HCEC 1CT (cell line): ENCODE measurements at regions not wholly inside any gene's neighbourhood (a gene's known extent, or its start where the extent isn't known, plus 50 kb on each side); places are given as distances from the start of the nearest gene placed in this dataset.
A peak's percentile ranks its signal among the peaks of the same experiment; 100 is the strongest.

ENCODE experiments used
- DNase-seq: peaks from one replicate; pipeline ENCODE4 v3.0.0-alpha.2; 2017

GRCh38 chrX:39624166-39624565, 473.6 kb downstream of the BCOR start:
- no peak for DNase-seq

GRCh38 chrX:39625810-39626209, 471.9 kb downstream of the BCOR start:
- no peak for DNase-seq

DNA sequence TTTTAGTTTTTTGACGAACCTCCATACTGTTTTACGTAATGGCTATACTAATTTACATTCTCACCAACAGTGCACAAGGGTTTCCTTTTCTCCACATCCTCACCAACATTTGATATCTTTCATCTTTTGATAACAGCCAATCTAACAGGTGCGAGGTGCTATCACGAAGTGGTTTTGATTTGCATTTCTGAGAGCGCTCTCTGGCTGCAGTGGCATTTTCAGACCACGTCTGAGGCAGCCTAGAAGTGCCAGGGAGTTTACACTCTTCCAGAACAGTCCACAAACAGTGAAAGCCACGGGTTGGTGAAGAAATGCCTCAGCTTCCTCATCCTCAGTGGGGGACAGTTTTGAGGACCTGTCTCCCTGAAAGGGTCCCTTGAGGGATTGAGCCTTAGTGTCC, 471.0 kb downstream of the BCOR start:
- no peak for DNase-seq

DNA sequence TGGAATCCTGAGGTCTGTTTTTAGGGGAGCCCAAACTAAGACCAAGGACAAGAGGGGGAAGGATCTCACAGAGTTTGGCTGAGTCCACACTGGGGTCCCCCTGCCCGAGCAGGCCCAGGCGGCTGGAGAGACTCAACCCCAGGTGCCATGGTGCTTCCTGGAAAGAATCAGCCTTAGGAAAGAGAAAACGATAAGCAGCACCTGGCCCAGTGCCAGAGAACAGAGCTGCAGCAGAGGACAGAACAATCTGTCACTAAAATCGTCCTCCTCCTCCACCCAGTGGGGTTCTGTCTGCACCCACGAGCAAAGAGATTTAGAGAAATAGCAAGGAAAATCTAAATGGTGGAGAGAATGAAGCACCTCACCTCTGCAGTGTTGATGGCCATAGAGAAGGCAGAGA, 470.5 kb downstream of the BCOR start:
- no peak for DNase-seq

DNA sequence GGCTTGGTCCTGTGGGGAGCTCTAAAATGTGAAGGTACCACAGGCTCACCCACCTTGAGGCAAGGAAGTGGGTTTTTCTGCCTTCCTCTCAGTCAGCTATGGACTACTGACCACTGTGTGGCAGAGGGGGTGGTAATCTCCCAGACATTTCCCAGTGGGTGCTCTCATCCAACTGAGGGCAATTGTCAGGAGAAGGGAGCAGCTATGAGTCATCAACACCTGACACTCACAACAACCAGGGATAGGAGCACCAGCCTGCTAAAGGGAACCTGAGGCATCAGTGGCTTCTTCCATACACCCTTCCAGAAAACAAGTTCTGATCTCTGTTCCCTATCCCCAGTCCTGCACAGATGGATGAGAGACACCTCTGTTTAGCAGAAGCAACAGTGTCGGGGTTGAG, 468.8 kb downstream of the BCOR start:
- no peak for DNase-seq

DNA sequence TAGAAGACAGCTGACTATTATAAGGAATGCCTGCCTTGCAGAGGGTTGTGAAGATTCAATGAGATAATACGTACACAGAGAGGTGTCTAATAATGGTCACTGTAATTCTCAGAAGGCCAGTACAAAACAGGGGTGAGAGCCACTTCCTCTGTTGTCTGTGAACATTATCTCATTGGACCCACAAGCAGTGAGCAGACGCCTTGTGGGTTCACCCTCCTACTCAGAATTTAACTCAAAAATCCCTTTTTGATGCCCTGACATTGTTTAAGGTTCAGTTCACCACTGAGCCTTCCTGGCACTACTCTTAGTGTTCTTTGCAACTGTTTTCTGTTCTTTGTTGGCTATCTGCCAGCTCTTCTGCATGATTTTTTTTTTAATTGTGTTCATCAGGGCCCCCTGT, 467.4 kb downstream of the BCOR start:
- DNase-seq, result no peak

GRCh38 chrX:39631276-39632229, 466.2 kb downstream of the BCOR start:
- no peak for DNase-seq

DNA sequence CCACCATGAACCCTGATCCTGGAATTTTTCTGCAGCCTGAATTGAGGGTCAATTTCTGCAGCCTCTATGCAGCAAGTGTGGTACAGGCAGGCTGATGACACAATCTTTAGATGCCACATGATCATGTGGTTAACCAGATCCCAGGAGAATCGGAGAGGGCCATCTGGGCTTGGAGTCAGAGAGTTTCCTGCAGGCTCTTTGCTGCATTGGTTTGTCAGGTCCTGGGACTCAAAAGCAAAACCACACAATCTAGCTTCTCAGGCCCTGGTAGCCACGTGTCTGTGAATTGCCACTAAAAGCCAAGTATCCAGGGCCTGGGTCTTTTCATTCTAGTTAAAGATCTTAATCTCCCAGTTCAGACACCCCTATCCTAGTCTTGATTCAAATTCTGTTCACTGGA, 464.5 kb downstream of the BCOR start:
- DNase-seq, result no peak

GRCh38 chrX:39636481-39636880, 461.3 kb downstream of the BCOR start:
- DNase-seq, result no peak

DNA sequence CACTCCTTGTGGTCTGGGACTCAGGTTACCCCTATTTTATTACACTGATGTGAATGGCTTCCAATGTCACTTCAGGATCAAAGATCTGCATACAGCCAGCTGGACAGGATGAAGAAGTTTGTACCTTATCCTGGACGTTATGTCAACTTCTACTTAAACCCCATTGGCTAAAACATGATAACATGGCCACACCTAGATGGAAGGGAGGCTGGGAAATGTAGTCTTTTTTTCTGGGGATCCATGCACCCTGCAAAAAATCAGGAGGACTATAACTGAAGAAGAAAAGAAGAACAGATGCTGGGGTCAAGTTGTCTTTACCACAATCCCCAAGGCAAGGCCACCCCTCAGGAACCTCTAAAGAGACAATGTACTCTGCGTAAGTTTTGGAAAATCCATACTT, 459.2 kb downstream of the BCOR start:
- no peak for DNase-seq

DNA sequence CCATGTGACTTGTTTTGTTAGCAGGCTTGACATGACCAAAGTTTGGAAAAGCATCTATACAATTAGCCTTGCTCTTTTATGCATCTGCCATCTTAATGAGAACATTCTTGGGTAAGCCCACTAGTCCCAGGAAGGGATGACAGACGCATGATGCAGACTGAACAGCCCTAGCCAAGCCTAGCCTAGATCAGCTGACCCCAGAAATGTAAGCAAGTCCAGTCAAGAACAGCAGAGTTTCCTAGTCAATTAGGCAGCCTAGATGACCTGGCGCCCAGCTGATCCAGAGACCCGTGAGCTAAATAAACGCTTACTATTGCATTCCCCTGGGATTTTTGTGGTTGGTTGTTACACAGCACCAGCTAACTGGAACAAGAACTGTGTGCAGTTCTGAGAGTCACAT, 457.9 kb downstream of the BCOR start:
- DNase-seq, result no peak

- no peak for DNase-seq
These were observed 456.9 kb downstream of the BCOR start for GRCh38 chrX:39640866-39641265.

- DNase-seq, result no peak
These were observed 455.7 kb downstream of the BCOR start for GRCh38 chrX:39642071-39642470.

DNA sequence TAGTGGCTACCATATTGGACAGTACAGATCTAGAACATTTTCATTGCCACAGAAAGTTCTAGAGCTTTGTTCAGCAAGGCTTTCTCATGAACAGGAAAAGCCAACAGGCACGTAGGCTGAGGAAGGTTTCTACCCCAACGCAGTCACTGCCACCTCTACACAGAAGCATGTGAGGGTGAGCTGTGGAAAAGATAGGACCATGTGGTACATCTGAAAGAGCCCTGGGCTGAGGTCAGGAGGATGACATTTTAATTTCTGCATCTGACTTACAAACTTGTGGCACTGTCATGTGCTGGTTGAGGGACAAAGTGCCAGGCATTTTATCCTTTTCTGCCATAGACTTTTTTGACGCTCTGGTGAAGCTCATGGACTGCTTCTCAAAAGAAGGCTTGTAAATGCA, 454.2 kb downstream of the BCOR start:
- DNase-seq, result no peak

DNA sequence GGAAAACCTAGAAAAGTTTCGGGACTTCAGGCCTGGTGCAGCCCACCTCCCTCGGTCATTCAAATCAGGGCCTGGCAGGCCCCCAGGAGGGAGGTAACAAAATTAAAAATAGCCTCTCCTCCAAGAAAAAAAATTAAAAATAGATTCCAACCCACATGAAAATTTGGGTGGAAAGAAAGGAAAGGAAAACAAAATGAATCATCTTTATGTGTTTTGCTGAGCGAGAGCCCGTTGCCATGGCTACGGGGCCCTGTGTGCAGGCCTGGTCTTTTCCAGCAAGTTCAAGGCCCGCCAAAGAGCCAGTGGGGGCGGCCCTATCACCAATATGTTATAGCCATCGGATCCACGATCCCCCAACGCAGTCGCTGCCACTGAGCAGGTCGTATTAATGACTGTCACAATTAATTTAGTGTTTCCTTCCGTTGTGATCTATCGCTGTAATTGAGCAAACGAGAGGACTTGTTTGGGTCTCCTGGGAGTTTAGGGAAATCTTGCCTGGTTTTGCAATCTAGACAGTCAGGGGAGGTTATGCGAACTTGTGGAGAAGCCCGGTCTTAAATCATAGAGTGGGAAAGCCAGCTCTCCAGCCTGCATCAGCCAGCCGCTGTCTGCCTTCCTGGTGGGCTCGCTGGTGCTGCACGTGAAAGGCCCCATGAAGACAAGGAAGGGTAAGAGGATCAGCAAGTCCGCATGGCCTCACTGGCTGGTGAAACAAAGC, 452.4 kb downstream of the BCOR start:
- DNase-seq, result peak; percentile 21

DNA sequence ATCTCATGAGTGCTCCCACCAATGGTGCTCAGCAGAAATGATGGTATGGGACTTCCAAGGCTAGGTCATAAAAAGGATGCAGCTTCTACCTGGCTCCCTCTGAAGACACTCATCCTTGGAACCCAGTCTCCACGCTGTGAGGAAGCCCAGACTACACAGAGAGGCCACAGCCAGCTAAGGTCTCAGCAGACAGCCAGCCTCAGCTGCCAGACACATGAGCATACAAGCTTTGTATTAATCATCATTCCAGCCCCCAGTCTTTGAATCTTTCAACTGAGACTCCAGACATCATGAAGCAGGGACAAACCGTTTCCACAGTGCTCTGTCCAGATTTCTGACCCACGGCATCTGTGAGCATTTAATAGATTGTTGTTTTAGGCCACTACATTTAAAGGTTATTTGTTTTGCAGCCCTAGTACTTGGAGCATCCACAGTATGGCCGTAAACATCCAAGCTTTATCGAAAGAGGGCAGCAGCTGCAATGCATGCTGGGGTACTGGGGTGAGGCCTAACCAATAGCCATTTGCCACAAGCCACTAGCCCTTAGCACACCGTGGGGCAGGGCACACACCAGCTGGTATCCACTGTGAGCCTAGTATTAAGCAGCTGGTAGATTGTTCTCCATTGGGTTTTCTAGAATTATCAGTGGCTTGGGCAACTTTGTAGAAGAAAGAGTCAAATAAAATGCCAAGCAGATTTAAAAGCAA, 449.1 kb downstream of the BCOR start:
- DNase-seq, result no peak

DNA sequence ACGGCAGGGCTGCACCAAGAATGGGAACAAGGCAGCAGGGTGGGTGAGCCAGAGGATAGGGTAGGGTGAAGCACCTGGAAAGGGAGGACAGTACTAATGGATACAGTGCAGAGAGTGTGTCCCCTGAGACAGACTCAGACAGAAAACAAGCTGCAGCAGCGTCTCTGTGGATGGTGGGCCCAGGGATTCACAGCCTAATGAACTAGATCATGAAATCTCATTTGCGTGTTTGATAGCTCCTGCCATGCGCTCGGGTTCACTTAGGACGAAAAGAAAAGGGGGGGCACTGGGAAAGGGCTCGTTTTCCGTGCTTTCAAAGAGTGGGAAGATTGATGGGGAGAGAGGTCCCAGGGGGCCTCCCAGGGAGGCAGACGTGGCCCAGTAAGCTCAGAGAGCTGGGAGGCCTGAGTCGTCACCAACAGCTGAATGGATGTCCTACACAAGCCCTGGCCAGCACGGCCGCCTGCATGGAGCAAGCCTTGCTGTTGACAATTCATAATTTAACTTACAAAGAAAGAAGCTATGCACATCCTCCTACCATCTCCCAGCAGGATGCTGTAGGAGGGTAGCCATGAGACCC, 446.9 kb downstream of the BCOR start:
- DNase-seq, result no peak

- DNase-seq, result peak; percentile 20
These were observed 445.4 kb downstream of the BCOR start for GRCh38 chrX:39652336-39652735.

- DNase-seq, result no peak
These were observed 444.1 kb downstream of the BCOR start for GRCh38 chrX:39653691-39654090.

DNA sequence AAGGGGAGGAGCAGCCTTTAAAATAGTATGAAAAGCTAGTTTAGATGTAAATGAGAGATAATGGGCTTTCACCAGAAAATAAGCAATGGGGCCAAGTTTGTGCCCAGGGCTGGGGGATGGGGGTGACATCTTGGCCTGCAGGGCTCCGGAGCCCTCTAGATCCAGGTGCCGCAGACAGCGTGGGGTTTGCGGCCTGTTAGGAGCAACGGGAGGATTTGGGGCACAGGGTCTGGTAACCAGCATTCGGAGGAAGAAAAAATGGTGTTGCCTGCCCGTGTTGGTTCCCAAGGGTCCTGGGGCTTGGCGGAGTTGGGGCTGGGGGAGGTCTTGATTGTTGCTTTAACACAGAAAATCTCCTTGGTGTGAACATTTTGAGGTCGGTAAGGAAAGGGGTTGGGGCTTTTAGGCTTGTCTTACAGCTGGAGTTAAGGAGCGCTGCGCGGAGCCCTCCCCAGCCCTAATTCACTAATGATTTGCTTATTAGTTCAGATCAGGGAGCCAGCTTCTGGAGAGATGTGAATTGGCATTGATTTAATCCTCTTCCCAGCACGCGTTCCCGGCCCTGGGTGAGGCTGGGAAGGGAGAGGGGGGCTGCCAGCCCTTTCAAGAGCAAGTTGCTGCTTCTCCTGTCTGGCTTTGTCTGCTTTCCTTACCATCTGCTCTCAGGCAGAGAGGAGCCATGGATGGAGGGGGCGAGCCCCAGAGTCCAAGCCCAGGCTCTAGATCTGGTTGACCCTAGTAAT, 443.4 kb downstream of the BCOR start:
- no peak for DNase-seq

GRCh38 chrX:39654952-39655351, 442.8 kb downstream of the BCOR start:
- DNase-seq, result no peak

DNA sequence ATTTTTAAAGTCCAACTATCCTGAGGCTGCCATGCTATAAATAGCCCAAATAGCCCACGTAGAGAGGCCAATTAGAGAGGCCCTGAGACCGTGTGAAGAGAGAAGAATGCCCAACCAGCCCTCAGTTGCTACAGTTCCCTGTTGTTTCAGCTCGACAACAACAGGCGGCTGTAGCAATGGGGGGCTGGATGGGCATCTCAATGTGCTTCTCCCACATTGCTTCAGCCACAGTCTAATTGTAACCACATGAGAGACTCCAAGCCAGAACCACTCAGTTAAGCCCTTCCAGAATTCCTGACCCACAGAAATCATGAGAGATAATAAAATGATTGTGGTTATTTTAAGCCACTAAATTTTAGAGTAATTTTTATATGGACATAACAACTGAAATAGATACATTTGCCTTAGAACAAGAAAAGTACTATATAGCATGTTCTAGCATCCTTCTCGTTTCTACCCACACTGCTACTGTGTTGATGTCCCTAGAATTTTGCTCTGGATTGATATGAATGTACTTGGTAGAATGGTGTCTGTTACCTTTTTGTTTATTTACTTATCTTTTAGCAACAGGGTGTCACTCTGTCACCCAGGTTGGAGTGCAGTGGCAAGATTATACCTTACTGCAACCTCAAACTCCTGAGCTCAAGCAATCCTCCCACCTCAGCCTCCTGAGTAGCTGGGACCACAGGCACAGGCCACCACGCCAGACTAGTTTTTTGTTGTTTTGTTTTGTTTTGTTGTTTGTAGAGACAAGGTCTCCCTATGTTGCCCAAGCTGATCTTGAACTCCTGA, 436.4 kb downstream of the BCOR start:
- no peak for DNase-seq
